Stimulated activated CD4-positive, alpha-beta T cell treated with anti-CD3 and anti-CD28 coated beads, Interleukin-2, amount 100 ng/mL, for 24 hours (primary cell): ENCODE measurements at regions not wholly inside any gene's neighbourhood (a gene's known extent, or its start where the extent isn't known, plus 50 kb on each side); places are given as distances from the start of the nearest gene placed in this dataset.

Experiments
- DNase-seq, 2 donors: peaks; one replicate each; pipeline ENCODE4 v3.0.0-alpha.2; 2020

DNA sequence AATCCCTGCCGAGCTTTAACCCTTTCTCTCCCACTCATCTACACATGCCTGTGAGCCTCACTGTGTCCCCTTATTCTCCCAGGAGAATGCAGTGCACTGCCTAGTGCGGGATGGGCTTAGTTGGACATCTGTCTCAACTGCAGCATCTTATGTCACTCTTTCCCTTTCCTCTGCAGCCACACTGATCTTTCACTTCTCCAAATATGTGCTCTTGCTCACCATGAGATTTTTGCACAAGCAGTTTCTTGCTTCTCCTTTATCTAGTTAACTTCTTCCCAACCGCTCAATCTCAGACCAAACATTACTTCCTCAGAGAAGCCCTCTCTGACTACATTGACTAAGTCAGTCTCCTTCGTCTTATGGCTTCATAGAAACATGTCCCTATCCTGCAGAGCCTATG lies 292.3 kb downstream of the KBTBD8 start:
- DNase-seq = no peak

DNA sequence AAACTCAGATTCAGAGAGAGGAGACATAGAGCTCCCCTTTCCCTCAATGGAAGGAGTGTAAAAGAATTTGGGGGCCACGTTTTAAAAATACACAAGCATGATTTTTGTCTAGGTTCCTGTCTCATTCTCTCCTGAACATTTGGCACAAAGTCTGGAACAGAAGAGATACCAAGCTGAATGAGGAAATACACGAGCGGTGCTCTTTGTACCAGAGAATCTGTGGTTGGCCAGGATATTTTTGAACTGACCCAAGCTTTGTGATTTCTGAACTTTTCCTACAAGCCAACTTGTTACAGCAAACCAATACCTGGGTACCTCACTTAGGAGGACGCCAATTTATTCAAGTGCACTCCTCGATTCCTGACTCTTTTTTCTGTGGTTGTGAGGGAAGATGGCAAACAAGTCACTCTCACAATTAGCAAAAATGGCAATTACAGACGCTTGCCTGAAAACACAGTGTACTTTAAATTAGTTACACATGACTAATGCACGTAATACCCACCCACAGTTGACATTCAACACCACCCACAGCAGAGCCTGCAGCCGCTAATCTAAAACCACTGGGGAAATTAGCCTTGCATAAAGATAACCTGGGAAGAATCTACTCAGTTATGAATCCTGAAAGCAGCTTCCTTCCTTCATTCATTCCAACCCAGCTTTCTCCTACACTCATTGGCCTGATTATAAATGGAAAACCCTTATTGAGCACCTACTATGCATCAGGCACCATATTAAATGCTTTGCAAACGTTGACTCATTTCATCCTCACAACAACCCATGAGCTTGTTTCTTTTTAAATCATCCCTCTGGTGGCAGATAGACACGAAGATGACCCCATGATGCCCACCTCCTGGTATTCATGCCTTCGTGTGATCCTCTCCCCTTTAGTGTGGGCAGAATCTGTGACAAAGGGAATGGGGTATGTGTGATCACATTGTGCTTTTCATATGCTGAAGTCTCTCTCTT lies 293.5 kb downstream of the KBTBD8 start:
- no peak for DNase-seq

DNA sequence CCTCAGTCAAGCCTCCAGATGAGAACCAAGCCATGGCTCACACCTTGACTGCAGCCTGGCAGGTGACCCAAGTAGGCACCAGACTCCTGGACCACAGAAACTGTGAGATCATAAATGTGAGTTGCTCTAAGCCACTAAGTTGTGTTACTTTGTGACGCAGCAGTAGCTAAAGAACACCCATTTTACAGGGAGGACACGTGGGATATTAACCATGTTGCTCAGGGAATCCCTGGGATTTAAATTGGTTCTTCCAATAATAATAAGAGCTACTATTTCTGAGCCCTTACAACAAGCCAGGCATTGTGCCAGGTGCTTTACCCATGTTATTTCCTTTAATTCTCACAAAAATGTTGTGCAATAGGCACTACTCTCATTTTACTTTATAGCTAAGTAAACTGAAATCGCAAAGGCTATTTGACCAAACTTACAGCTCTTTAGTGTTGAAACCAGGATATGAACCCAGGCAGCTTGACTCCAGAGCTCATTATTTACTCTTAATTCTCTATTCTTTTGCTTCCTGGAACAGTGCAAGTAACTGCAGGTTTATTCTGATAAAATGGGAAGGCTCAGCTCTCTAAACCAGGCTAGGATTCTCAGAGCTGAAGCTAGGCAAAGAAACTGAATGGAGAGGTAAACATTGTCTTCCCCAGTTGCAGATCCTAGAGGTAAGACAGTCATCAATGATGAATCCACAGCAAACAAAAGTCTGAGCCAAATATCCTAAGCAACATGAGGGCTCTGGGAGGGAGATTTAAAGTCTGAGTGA lies 294.4 kb downstream of the KBTBD8 start:
- DNase-seq = no peak

DNA sequence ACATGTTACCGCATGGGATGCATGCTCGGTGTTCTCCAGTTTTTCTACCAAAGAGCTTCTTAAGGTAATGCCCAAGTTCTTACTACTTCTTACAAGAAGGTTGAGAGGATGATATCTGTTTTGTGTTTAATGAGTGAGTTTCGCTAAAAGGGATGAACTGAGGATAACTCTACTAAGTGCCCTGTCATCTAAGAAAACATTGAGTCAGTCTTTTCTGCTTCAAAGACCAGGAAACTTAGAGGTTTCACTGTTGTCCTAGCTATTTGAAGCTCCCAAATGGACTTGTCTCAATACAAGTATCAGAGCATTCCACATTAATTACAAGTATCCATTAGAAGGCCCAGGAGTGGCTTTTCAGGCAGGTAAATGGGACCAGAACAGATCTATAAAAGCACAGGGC lies 296.2 kb downstream of the KBTBD8 start:
- DNase-seq = no peak

DNA sequence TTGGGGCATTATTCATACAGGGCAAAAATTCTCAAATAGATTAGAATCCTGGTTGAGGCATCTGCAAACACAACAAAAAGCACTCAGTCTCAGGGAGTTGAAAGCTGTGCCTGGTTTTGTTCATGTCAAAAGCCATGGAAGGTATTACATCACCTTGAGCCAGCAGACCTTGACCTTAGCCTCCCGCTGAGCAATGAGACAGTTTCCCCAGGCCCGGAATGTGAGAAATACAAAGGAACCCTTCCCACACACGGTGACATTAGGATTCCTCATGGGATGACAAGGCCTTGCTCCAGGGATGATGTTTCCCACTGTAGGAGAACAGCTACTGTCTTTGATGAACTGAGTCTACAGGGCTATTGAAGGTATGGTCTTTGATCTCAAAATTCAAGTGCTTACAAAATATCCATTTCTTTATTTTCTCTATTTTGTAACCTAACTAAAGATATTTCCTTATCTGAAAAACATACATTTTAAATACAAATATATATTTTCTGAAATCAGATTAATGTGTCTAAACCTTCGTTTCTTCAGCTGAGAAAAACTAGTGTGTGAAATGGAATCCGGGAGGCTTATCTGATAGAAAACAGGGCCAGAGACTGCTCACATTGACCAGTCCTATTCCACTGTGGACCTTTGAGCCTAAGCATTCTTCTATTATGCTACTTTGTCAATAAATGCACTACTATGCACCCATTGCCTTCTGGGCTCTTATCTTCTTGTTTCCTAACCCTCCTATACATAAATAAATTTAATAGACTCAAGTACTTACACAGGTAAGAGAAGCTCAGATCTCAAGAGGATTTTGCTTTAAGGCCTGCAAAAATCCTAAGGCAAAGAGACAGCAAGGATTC lies 298.2 kb downstream of the KBTBD8 start:
- DNase-seq = no peak

DNA sequence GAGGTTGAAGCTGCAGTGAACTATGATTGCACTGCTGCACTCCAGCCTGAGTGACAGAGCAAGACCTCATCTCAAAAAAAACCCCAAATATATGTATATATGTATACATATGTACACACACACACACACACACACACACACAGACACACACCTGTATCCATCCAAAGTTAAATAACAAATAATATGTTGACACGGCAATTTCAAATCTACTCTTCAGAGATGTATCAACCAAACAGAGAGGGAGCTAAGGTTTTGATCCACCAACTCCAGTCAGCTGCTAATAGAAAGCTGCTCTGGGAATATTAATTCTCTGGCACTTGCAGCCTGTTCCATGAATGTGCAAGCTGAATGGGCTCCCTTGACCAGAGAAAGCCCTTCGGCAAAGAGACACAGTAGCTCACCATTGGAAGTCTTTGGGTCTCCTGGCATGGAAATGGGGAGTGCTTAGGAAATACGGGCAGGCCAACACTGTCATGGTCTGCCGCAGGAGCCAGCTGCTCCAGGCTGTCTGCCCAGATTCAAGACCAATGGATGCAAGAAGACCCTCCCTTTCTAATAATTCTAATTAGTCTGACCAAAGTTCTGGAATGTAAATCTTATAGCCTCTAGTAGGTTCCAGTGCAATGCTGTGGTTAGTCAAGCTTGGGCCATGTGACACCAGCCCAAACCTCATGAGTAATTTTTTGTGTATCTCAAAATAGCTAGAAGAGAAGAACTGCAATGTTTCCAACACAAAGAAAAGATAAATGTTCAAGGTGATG lies 299.8 kb downstream of the KBTBD8 start:
- DNase-seq = no peak

DNA sequence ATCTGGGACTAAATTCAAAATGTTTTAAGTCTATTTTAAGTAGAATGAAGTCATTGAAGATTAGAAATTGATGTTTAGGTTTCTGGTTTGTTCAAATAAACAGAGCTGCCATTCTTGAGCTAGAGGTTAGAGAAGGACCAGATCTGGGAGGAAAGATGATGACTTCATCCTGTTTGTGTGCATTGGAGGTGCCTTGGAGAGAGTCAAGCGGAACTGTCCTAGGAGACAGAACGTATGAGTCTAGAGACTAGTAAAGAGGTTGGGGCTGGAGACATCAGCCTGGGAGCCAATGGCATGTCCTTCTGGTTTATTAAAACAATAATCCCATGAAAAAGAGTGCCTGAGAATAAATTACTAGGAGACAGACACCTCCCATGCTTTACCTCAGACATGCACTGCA lies 303.4 kb downstream of the KBTBD8 start:
- no peak for DNase-seq

DNA sequence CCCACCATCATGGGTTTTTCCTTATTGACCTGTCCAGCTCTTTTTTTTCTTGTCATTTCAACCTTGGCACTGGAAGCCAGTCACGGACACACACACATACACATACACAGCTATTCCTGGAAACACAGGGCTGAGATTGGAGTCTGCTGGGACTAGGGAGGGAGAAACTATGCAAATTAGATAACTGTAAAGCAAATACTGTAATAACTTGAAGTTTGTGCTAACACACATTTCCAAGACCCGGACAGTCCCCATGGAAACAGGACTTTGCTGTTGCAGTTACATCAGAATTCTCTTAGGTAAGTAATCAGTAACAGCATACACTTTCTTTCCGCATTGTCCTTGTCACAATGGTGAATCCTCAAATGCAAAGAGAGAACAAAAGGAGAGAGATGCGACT lies 304.4 kb downstream of the KBTBD8 start:
- DNase-seq = no peak

DNA sequence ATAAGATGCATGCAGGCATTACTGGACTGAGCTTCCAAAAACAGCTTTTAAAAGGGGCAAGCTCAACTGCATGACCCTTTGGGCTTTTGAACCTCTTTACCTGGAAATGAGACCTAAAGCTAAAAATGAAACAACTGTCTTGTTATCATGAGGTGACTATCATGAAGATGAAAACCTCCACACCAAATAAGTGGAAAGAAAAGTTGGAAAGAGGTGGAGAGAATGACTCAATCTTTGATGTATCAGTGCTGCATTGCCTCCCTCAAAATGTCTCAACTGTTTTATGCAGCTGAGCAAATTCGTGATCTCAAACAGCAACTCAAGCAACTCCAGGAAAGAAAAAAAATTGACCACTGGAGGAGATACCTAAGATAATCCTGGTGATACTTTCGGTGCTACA lies 307.1 kb downstream of the KBTBD8 start:
- DNase-seq = no peak

DNA sequence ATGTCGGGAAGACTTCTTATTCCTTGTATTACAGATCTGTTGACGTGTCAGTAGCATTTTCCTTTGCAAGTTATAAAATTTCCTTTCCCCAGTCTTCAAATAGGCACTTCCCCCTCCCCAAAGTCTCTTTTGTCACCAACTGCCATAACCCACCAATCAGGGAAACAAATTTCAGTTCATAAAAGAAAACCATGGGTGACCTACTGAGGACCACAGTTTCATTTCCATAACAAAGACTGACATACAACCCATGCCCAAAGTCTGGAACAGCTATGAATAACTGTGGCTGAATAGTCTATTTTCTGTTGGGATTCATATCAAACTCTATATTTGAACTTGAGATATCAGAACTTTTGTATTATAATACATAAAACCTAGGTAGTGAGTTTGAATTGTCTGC lies 307.8 kb downstream of the KBTBD8 start:
- DNase-seq = no peak

DNA sequence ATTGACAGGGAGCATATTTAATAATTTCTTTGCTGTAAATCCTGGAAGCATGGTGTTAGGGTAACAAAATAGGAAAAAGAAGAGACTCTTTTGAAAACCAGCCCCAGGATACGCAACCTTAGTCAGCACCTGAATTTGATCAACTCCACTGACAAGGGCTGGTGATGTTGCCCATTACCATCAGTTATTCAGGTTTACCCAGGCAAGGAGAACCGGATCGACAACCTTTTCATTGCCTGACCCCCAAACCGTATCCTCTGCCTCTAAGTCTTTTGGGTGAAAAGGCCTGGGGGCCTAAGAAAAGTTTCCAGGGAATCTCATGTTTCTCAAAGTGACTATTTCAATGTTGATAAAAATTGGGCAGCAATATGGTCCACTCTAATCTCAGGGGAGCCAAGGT lies 313.3 kb downstream of the KBTBD8 start:
- no peak for DNase-seq

DNA sequence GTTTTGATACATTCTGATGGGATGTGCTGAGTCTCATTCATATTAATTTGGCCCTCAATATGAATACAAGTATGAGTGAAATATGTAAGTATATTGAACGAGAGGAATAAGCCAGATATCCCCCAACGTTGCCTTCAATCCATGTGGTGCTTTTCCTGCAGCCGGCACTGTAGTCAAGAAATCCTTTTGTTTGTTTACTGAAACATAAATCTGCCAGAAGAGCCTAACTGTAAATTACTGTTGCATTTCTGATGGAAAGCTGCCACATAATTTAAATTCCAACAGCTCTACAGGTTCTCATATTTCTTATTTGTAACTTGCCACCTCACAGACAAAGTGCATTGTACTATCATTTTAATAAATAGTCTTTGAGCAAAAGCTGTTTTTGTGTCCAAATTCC lies 314.0 kb downstream of the KBTBD8 start:
- no peak for DNase-seq

DNA sequence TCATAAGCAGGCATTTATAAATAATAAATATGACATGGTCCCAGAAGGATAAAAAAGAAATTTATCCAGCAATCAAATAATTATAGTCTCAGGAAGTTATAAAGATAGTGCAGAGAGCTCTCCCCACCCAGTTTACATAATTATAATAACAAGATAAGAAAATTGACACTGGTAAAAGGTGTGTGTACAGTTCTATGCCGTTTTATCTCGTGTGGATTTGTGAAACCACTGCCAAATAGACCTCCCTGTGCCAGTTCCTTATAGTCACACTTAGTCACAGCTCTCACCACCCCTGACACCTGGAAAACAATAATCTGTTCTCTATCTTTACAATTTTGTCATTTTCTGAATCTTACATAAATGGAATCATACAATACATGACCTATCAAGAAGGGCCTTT lies 320.1 kb downstream of the KBTBD8 start:
- DNase-seq = no peak

DNA sequence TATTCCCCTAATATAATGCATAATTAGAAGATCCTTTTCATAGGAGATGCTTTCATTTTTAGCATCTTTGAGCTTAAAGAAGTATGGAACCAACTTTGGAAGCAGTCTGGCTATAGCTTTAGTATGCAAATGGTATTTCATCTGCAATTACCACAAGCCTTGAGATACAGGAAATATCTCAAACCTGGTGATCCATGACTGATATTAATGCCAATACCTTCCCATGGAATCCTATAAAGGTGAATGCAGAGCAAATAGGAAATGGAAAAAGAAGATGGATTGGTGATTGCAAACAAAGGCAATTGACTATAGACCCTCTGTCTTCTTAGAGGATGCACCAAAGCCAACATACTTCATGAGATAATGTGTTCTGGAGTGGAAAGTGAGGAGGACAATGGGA lies 326.4 kb downstream of the KBTBD8 start:
- no peak for DNase-seq
